ENCODE measurements at regions not wholly inside any gene's neighbourhood (a gene's known extent, or its start where the extent isn't known, plus 50 kb on each side); places are given as distances from the start of the nearest gene placed in this dataset.
"Not testable (repeated sequence)": the region's sequence is repeated elsewhere in the genome, so short reads cannot be mapped to it uniquely, and the experiment has no call there.

- H3K4me1 ChIP-seq (ENCODE audit: control insufficient read depth, insufficient read depth, low read length): no peaks in the 10 kb centered on the region
- H3K27me3 ChIP-seq (replicated peaks; ENCODE audit: control insufficient read depth, insufficient read depth, low read length): no peaks in the 10 kb centered on the region
- no peak overlapping the region for H3K4me3 ChIP-seq (ENCODE audit: low read length)
- peak; percentile 58 for DNase-seq (ENCODE audit: low read depth)
- no peaks in the 10 kb centered on the region for H3K9me3 ChIP-seq (ENCODE audit: control insufficient read depth, low read length)
- no peaks in the 10 kb centered on the region for H3K36me3 ChIP-seq (ENCODE audit: control insufficient read depth, insufficient read depth, low read length, severe bottlenecking)
- no peak overlapping the region for H3K9ac ChIP-seq (ENCODE audit: low read length)
Measured at GRCh38 chr2:45102141-45102540, 92.9 kb upstream of the SIX2 start.

- Histone ChIP-seq H3K4me1 (ENCODE audit: control insufficient read depth, insufficient read depth, low read length) (no peaks in the 10 kb centered on the region), H3K4me3 (ENCODE audit: low read length) (no peak overlapping the region), H3K9me3 (ENCODE audit: control insufficient read depth, low read length) (no peaks in the 10 kb centered on the region), H3K36me3 (ENCODE audit: control insufficient read depth, insufficient read depth, low read length, severe bottlenecking) (no peaks in the 10 kb centered on the region), H3K9ac (ENCODE audit: low read length) (no peak overlapping the region), H3K27me3 (replicated peaks; ENCODE audit: control insufficient read depth, insufficient read depth, low read length) (peaks cover 21% of the 10 kb centered on the region)
- DNase-seq (ENCODE audit: low read depth): no peak
Measured at GRCh38 chr2:45096996-45097395, 87.7 kb upstream of the SIX2 start.

GRCh38 chr2:45096038-45096437 is 86.8 kb upstream of the SIX2 start:
- not testable (repeated sequence) for H3K4me3 ChIP-seq (ENCODE audit: low read length); H3K9ac ChIP-seq (ENCODE audit: low read length); DNase-seq (ENCODE audit: low read depth); H3K36me3 ChIP-seq (ENCODE audit: control insufficient read depth, insufficient read depth, low read length, severe bottlenecking); H3K4me1 ChIP-seq (ENCODE audit: control insufficient read depth, insufficient read depth, low read length); H3K9me3 ChIP-seq (ENCODE audit: control insufficient read depth, low read length)
- H3K27me3 ChIP-seq (replicated peaks; ENCODE audit: control insufficient read depth, insufficient read depth, low read length): peaks cover 21% of the 10 kb centered on the region

- no peaks in the 10 kb centered on the region for H3K9me3 ChIP-seq (ENCODE audit: control insufficient read depth, low read length)
- no peaks in the 10 kb centered on the region for H3K4me1 ChIP-seq (ENCODE audit: control insufficient read depth, insufficient read depth, low read length)
- H3K36me3 ChIP-seq (ENCODE audit: control insufficient read depth, insufficient read depth, low read length, severe bottlenecking): no peaks in the 10 kb centered on the region
- no peak for DNase-seq (ENCODE audit: low read depth)
- peaks cover 29% of the 10 kb centered on the region for H3K27me3 ChIP-seq (replicated peaks; ENCODE audit: control insufficient read depth, insufficient read depth, low read length)
- H3K9ac ChIP-seq (ENCODE audit: low read length): no peak overlapping the region
- H3K4me3 ChIP-seq (ENCODE audit: low read length): no peak overlapping the region
Measured at GRCh38 chr2:45093663-45094062, 84.4 kb upstream of the SIX2 start.

- DNase-seq (ENCODE audit: low read depth): no peak
- H3K4me3 ChIP-seq (ENCODE audit: low read length): no peak overlapping the region
- H3K36me3 ChIP-seq (ENCODE audit: control insufficient read depth, insufficient read depth, low read length, severe bottlenecking): no peaks in the 10 kb centered on the region
- no peaks in the 10 kb centered on the region for H3K9me3 ChIP-seq (ENCODE audit: control insufficient read depth, low read length)
- H3K9ac ChIP-seq (ENCODE audit: low read length): no peak overlapping the region
- H3K27me3 ChIP-seq (replicated peaks; ENCODE audit: control insufficient read depth, insufficient read depth, low read length): peaks cover 29% of the 10 kb centered on the region
- no peaks in the 10 kb centered on the region for H3K4me1 ChIP-seq (ENCODE audit: control insufficient read depth, insufficient read depth, low read length)
Measured at GRCh38 chr2:45093181-45093580, 83.9 kb upstream of the SIX2 start.

GRCh38 chr2:45089554-45090261 is 80.5 kb upstream of the SIX2 start:
- Histone ChIP-seq H3K27me3 (replicated peaks; ENCODE audit: control insufficient read depth, insufficient read depth, low read length) (peaks cover 29% of the 10 kb centered on the region), H3K4me1 (ENCODE audit: control insufficient read depth, insufficient read depth, low read length) (no peaks in the 10 kb centered on the region), H3K4me3 (ENCODE audit: low read length) (no peak overlapping the region), H3K36me3 (ENCODE audit: control insufficient read depth, insufficient read depth, low read length, severe bottlenecking) (no peaks in the 10 kb centered on the region), H3K9ac (ENCODE audit: low read length) (no peak overlapping the region), H3K9me3 (ENCODE audit: control insufficient read depth, low read length) (no peaks in the 10 kb centered on the region)
- DNase-seq (ENCODE audit: low read depth): no peak

- Histone ChIP-seq H3K9ac (ENCODE audit: low read length) (no peak overlapping the region), H3K36me3 (ENCODE audit: control insufficient read depth, insufficient read depth, low read length, severe bottlenecking) (no peaks in the 10 kb centered on the region), H3K27me3 (replicated peaks; ENCODE audit: control insufficient read depth, insufficient read depth, low read length) (peaks cover 33% of the 10 kb centered on the region), H3K9me3 (ENCODE audit: control insufficient read depth, low read length) (no peaks in the 10 kb centered on the region), H3K4me1 (ENCODE audit: control insufficient read depth, insufficient read depth, low read length) (no peaks in the 10 kb centered on the region), H3K4me3 (ENCODE audit: low read length) (no peak overlapping the region)
- DNase-seq (ENCODE audit: low read depth): no peak
Measured at GRCh38 chr2:45085487-45085886, 76.2 kb upstream of the SIX2 start.

GRCh38 chr2:45084361-45085020 is 75.2 kb upstream of the SIX2 start:
- Histone ChIP-seq H3K9ac (ENCODE audit: low read length) (no peak overlapping the region), H3K36me3 (ENCODE audit: control insufficient read depth, insufficient read depth, low read length, severe bottlenecking) (no peaks in the 10 kb centered on the region), H3K9me3 (ENCODE audit: control insufficient read depth, low read length) (no peaks in the 10 kb centered on the region), H3K4me1 (ENCODE audit: control insufficient read depth, insufficient read depth, low read length) (no peaks in the 10 kb centered on the region), H3K4me3 (ENCODE audit: low read length) (no peak overlapping the region), H3K27me3 (replicated peaks; ENCODE audit: control insufficient read depth, insufficient read depth, low read length) (peaks cover 29% of the 10 kb centered on the region)
- no peak for DNase-seq (ENCODE audit: low read depth)

GRCh38 chr2:45083175-45083574 is 73.9 kb upstream of the SIX2 start:
- Histone ChIP-seq H3K9ac (ENCODE audit: low read length) (no peak overlapping the region), H3K27me3 (replicated peaks; ENCODE audit: control insufficient read depth, insufficient read depth, low read length) (peaks cover 25% of the 10 kb centered on the region), H3K36me3 (ENCODE audit: control insufficient read depth, insufficient read depth, low read length, severe bottlenecking) (no peaks in the 10 kb centered on the region), H3K4me1 (ENCODE audit: control insufficient read depth, insufficient read depth, low read length) (no peaks in the 10 kb centered on the region), H3K4me3 (ENCODE audit: low read length) (no peak overlapping the region), H3K9me3 (ENCODE audit: control insufficient read depth, low read length) (no peaks in the 10 kb centered on the region)
- no peak for DNase-seq (ENCODE audit: low read depth)

GRCh38 chr2:45074713-45075112 is 65.5 kb upstream of the SIX2 start:
- H3K36me3 ChIP-seq (ENCODE audit: control insufficient read depth, insufficient read depth, low read length, severe bottlenecking): no peaks in the 10 kb centered on the region
- DNase-seq (ENCODE audit: low read depth): no peak
- no peak overlapping the region for H3K4me3 ChIP-seq (ENCODE audit: low read length)
- no peak overlapping the region for H3K9ac ChIP-seq (ENCODE audit: low read length)
- H3K4me1 ChIP-seq (ENCODE audit: control insufficient read depth, insufficient read depth, low read length): no peaks in the 10 kb centered on the region
- peaks cover 33% of the 10 kb centered on the region for H3K27me3 ChIP-seq (replicated peaks; ENCODE audit: control insufficient read depth, insufficient read depth, low read length)
- no peaks in the 10 kb centered on the region for H3K9me3 ChIP-seq (ENCODE audit: control insufficient read depth, low read length)

- DNase-seq (ENCODE audit: low read depth): no peak
- Histone ChIP-seq H3K9me3 (ENCODE audit: control insufficient read depth, low read length) (no peaks in the 10 kb centered on the region), H3K27me3 (replicated peaks; ENCODE audit: control insufficient read depth, insufficient read depth, low read length) (peaks cover 38% of the 10 kb centered on the region), H3K36me3 (ENCODE audit: control insufficient read depth, insufficient read depth, low read length, severe bottlenecking) (no peaks in the 10 kb centered on the region), H3K4me3 (ENCODE audit: low read length) (no peak overlapping the region), H3K9ac (ENCODE audit: low read length) (no peak overlapping the region), H3K4me1 (ENCODE audit: control insufficient read depth, insufficient read depth, low read length) (peaks cover 7% of the 10 kb centered on the region)
Measured at GRCh38 chr2:45072862-45073237, 63.6 kb upstream of the SIX2 start.
